Activated T-cell treated with anti-CD3 and anti-CD28 coated beads for 1 hour (primary cell): ENCODE measurements at regions not wholly inside any gene's neighbourhood (a gene's known extent, or its start where the extent isn't known, plus 50 kb on each side); places are given as distances from the start of the nearest gene placed in this dataset.

Experiments used
- DNase-seq: peaks from one replicate; pipeline ENCODE4 v3.0.0-alpha.2; 2020; ENCODE audit warnings: low read depth

DNA sequence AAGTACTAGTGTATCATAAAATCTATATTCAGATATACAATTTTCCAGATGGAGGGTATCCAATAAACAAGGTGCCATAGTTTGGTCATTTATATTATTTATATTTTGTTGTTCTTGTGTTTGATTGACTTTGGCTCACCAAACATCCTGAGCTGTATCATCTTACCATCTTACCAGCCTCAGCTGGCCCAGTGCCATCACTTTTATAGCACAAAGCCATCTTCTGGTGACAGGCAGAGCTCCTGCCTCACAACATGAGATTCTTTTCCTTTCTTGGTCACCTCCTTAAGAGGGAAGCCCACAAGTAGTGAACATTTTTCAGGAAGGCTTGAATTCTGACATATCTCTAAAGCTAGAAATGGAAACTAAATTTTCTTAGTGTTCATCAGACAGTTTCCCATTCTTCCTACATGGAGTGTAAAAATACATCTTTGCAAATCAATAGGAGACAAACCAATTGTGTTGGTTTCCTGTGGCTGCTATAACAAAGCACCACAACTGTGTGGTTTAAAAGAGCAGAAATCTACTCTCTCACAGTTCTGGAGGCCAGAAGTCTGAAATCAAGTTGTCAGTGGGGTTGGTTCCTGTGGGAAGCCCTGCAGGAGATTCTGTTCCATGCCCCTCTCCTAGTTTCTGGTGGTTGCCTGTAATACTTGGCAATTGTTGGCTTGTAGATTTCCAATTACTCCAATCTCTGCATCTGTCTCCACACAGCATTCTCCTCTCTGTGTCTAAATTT is 341.8 kb downstream of the MAN2A1 start:
- no peak for DNase-seq

DNA sequence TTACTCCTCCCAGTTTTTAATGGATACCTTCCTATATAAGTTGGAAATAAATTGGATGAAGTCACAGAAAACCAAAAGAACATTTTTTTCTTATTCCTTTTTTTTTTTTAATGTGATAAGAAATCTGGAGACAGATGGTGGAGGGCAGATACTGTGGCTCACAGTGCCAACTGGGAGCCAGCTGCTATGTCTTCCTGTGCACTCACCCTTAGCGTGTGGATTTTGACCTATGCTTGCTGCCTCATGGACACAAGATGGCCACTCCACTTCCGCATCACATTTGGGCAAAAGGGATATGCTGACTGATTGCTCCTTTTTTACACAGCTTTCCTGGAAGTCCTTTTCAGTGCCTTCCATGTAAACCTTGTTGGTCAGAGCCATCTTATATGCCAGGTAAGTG is 342.6 kb downstream of the MAN2A1 start:
- no peak for DNase-seq

DNA sequence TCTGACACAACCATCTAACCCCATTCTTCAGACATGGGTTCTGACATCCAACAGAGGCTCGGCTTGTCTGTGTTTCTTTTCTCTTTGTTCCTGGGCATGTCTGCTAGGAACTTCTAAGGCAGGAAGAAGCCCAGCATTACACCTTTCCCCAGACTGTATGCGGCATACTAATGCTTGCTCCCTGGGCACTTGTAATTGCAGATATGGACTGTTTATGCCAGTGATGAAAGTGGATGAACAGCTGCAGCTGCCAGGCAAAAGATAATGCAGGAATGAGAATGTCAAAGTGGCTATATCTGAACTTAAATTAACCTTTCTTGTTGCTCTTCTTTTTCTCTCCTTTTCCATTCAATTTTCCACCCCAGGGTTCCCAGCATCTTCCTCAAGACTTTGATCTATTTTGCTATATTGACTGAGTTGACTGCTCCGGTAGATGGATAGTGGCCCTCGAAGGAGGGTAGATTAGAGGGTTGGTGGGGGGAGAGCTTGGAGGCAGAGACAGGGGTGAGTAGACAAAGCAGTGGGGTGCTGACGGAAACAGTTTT is 344.4 kb downstream of the MAN2A1 start:
- DNase-seq: no peak

DNA sequence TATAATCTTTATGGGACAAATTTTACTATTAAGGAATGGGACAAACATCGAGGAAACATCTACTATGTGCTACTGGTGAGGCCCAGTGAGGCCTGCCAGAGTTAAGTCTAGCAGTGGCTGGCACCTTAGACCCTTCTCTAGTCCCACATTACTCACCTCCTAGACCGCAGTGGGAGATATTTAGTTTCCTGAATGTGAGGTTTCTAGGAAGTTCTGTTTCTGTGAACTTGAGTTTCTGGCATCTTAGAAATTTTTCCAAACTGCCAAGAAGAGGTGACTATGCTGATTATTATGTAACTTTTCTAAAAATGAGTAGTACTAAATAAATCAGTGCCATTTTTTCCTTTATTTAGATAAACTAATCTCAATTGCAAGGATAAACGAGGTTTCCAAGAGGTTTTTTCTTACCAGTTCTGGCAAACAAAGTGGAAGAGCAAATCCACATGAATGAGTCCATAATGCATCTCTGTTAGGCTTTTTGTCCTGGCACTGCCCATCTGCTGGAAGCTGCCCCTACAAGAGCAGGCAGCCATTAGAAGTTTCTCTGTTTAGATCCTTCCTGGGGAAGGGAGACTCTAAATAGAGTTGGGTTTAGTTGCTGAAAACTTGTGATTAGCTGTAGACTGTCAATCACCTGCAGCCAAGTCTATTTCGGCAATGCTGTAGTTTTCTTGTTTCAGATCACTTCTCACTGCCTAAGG is 348.7 kb downstream of the MAN2A1 start:
- no peak for DNase-seq

DNA sequence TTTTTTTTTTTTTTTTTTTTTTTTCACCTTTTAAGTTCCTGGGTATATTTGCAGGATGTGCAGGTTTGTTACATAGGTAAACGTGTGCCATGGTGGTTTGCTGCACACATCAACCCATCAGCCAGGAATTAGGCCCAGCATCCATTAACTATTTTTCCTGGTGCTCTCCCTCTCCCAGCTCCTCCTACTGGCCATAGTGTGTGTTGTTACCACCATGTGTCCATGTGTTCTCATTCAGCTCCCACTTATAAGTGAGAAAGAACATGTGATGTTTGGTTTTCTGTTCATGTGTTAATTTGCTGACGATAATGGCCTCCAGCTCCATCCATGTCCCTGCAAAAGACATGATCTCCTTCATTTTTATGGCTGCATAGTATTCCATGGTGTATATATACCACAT is 350.5 kb downstream of the MAN2A1 start:
- no peak for DNase-seq

GRCh38 chr5:110043025-110043424 is 353.3 kb downstream of the MAN2A1 start:
- DNase-seq: no peak

- no peak for DNase-seq
These were observed 355.4 kb downstream of the MAN2A1 start for GRCh38 chr5:110045158-110045557.

GRCh38 chr5:110048491-110048890 is 358.8 kb downstream of the MAN2A1 start:
- DNase-seq: no peak

DNA sequence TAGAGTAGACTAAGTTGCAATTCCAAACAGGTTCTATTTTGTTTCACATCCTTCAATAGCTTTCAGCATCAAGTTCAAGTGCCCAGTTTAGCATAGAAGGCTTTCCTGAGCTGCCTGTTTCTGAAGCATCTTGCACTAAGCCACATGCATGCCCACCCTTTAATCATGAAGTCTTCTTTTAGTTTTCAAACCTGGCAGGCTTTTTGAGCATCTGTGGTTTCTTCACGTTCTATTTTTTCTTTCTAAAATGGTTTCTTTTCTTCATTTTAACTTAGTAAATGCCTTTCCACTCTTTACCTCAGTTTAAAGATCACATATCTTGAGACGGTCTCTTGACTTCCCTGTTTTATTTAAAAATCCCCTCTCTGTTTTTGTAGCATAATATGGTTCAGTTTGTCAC is 360.1 kb downstream of the MAN2A1 start:
- DNase-seq: no peak

DNA sequence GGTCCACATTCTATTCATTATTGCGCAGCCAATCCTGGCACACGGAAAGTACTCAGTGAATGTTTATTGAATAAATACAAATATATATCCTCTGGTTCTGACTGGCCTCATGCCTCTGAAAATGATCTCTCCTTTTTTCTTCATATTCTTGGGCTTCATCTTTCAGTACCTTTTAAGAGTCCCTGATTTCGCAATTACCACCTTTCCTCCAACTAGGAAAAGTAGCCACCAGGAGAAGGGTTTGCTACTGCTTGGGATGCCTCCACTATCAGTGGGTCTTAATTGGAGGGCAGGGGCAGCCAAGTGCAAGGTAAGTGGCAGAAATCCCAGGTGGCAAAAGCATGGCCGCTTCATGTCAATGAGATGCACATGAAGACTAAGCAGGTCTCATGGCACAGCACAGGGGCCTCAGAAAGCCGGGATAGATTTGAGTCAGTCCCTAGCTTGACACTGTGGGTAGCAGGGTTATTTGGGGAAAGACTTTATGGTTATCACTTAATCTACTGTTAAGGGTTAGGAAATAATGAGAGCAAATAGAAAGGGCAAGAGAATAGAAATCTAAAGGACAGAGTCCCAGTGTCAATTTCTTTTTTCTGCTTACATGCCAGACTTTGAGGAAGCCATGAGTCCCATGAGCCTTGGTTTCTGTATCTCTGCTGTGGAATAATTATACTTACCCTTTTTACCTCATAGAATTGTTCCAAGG is 361.1 kb downstream of the MAN2A1 start:
- DNase-seq: no peak

GRCh38 chr5:110053205-110053604 is 363.5 kb downstream of the MAN2A1 start:
- no peak for DNase-seq

DNA sequence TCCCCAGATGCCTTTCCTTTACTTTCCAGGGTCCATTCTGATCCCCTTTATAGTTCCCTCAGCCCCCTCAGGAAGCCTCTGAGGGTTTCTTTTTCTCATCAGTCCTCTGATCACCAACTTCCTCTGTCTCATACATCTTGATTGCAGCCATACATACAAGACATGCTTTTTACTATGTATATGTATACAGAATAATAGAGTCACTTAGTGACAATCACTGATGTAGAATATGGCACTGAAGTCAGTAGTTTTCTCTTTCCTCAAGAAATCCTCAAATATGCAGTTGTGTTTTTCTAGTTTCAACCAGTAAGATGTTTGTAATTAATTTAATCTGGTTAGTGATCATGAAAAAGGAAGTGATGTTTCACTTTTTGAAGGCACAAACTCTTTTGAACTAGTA is 364.1 kb downstream of the MAN2A1 start:
- DNase-seq: no peak

- peak; percentile 46 for DNase-seq
These were observed 364.5 kb downstream of the MAN2A1 start for GRCh38 chr5:110054240-110054639.

- no peak for DNase-seq
These were observed 365.6 kb downstream of the MAN2A1 start for GRCh38 chr5:110055302-110055701.

- no peak for DNase-seq
These were observed 366.9 kb downstream of the MAN2A1 start for GRCh38 chr5:110056580-110057114.

DNA sequence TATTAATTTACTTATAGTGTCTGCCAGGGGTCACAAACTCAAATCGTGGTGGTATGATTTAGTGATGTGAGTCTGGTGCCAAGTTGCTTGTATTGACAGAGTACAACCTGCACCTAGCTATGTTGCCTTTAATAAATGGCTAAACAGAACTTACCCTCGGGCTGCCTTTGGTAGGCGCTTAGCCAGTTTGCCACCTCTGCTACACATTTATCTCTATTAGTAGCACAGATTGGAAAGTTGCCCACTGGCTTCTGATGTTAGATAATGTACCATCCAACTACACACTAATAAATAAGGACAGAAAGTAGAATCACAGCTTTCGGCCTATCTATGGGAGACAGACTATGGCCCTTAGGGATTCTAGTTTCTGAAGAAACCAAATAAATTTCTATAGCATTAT is 368.4 kb downstream of the MAN2A1 start:
- DNase-seq: no peak

GRCh38 chr5:110062246-110062645 is 372.5 kb downstream of the MAN2A1 start:
- DNase-seq: no peak

DNA sequence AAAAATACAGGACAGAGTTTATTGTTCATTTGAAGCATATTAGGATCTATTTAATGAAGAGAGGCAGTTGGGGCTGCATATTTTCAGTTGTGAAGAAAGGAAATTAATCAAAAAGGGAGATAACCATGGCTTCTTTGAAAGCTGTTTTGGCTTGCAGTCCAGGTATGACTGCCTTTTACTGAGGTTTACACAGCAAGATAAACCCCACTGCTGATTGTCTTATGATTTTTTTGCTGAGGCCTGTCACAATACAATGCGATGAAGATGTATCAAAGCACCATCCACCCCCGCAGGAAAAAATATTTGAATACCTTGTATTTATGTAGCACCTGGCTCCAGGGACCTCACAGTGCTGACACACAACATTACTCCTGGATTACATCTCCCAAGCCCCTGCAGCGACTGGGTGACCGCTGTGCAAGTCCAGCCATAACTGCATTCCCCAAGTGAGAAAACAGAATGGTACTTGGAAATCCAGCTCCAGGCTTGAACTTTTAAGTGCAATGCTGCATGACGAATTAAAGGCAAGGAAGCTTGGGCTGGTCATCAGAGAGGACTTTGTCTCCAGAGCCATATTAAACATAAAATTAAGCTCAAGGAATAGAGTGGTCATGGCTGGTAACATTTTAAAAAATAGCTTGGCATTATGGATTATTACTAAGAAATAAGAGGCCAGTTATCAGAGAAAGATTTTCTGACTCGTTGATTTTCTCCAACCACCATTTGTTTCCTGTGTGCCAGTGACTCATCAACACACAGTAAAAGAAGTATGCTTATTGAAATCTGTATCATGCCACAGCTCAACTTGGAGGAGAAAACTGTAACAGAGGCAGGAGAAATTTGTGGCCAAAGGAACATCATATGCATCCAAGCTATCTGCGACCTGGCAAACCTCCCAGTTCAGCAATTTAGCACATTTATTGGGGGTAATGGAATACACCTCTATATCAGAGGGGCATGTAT is 374.2 kb downstream of the MAN2A1 start:
- no peak for DNase-seq

DNA sequence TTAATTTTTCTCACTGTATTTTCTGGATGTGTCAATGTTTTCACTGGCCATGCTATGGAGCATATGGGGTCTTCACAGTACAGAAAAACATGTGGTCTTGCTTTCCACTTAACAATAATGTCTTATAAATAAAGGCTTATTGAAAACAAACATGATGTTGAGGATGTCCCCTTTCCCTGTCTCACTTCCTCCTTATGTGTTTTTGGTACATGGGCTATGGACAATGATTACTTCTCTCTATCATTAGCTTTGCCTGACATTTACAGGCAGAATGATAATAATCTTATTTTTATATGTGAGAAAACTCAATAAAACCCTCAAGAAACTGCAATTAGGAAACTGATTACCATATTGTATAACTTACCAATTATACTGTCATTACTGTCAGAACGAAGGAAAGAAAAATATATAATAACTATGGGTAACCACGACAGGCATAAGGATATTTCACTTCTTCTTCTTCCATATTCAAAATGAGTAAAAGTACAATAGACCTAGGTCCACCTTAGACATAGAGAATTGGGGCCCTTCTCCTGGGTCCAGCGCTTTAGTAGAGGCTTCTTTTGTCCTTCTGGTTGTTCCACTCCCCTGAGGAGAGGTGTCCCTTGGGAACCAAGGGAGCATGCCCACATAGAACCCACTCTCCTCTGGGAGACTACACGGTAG is 375.0 kb downstream of the MAN2A1 start:
- DNase-seq: no peak

DNA sequence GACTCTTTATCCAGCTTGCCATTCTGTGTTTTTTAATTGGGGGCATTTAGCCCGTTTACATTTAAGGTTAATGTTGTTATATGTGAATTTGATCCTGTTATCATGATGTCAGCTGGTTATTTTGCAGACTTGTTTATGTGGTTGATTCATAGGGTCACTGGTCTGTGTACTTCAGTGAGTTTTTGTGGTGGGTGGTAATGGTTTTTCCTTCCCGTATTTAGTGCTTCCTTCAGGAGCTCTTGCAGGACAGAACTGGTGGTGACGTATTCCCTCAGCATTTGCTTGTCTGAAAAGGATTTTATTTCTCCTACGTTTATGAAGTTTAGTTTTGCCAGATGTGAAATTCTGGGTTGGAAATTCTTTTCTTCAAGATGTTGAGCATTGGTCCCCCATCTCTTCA is 381.1 kb downstream of the MAN2A1 start:
- DNase-seq: no peak

DNA sequence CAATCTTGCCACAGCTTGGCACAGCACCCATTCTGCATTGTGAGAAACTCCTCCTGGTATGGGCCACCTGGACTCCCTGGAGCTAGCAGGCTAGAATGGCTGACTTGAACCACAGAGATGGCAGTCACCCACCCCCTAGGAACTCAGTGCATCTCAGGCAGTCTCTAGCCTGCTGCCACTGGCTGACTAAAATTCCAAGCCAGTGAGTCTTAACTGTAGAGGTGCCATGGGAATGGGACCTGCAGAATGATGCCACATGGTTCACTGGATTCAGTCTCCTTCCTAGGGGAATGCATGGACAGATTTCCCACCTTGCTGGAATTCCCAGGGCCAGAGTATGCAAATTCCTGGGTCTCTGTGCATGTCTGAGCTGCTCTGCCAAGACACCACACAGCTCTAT is 382.9 kb downstream of the MAN2A1 start:
- no peak for DNase-seq
